Inflammatory macrophage treated with lipopolysaccharide for 4 hours (primary cell): ENCODE measurements at regions not wholly inside any gene's neighbourhood (a gene's known extent, or its start where the extent isn't known, plus 50 kb on each side); places are given as distances from the start of the nearest gene placed in this dataset.
"Not testable (repeated sequence)": the region's sequence is repeated elsewhere in the genome, so short reads cannot be mapped to it uniquely, and the experiment has no call there.

ENCODE experiments used
- DNase-seq: peaks from one replicate; pipeline ENCODE4 v3.0.0-alpha.2; 2020

GRCh38 chr15:23983500-23984259 lies 296.6 kb upstream of the NDN start:
- DNase-seq, result no peak

- DNase-seq, result no peak
Measured at GRCh38 chr15:23994273-23994672, 307.2 kb upstream of the NDN start.

- no peak for DNase-seq
Measured at GRCh38 chr15:23998056-23998455, 311.0 kb upstream of the NDN start.

GRCh38 chr15:24008476-24008875 lies 321.4 kb upstream of the NDN start:
- DNase-seq, result no peak

- DNase-seq, result no peak
Measured at GRCh38 chr15:24017470-24017869, 330.4 kb upstream of the NDN start.

- DNase-seq, result no peak
Measured at GRCh38 chr15:24039683-24040082, 352.6 kb upstream of the NDN start.

GRCh38 chr15:24054547-24055245 lies 367.6 kb upstream of the NDN start:
- DNase-seq, result no peak

- no peak for DNase-seq
Measured at GRCh38 chr15:24067733-24068501, 380.8 kb upstream of the NDN start.

- DNase-seq, result no peak
Measured at GRCh38 chr15:24075420-24076089, 388.4 kb upstream of the NDN start.

GRCh38 chr15:24076090-24076784 lies 389.1 kb upstream of the NDN start:
- DNase-seq, result no peak

- DNase-seq, result no peak
Measured at GRCh38 chr15:24078310-24079029, 391.4 kb upstream of the NDN start.

GRCh38 chr15:24088941-24089340 lies 401.8 kb upstream of the NDN start:
- not testable (repeated sequence) for DNase-seq

GRCh38 chr15:24101503-24101902 lies 414.4 kb upstream of the NDN start:
- DNase-seq, result not testable (repeated sequence)

GRCh38 chr15:24107524-24107923 lies 420.4 kb upstream of the NDN start:
- not testable (repeated sequence) for DNase-seq

- not testable (repeated sequence) for DNase-seq
Measured at GRCh38 chr15:24107948-24108347, 420.8 kb upstream of the NDN start.

- not testable (repeated sequence) for DNase-seq
Measured at GRCh38 chr15:24108349-24108748, 421.2 kb upstream of the NDN start.

- DNase-seq, result not testable (repeated sequence)
Measured at GRCh38 chr15:24139622-24140021, 452.5 kb upstream of the NDN start.

GRCh38 chr15:24145070-24145469 lies 458.0 kb upstream of the NDN start:
- not testable (repeated sequence) for DNase-seq

GRCh38 chr15:24146251-24146650 lies 459.1 kb upstream of the NDN start:
- DNase-seq, result no peak

GRCh38 chr15:24150542-24150941 lies 463.4 kb upstream of the NDN start:
- no peak for DNase-seq

GRCh38 chr15:24158306-24158705 lies 471.2 kb upstream of the NDN start:
- DNase-seq, result not testable (repeated sequence)

- DNase-seq, result not testable (repeated sequence)
Measured at GRCh38 chr15:24165512-24165911, 478.4 kb upstream of the NDN start.
